ENCODE measurements at regions not wholly inside any gene's neighbourhood (a gene's known extent, or its start where the extent isn't known, plus 50 kb on each side); places are given as distances from the start of the nearest gene placed in this dataset.

DNA sequence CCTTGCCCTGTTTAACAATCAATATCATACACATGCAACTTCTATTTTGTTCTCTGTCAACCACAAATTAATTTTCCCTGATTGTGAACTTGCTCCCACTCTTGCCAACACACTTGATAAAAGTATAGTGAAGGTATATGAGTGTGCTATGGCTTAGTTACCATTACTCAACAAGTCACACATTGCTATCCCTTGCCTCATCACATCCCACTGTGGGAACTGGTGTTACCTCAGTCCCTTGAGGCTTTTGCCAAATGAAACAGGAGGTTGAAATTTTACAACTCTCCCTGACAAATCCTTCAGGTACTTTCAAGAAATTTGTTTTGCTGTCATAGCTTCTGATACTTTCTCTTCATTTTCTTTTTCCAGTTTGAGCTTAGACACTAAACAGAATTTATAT lies 472.5 kb upstream of the SEMA3D start:
- no peak overlapping the region for H2AFZ ChIP-seq (ENCODE audit: low read depth, low read length, poor library complexity, severe bottlenecking)
- POLR2A ChIA-PET = no interaction called here
- no peaks in the 10 kb centered on the region for H3K4me1 ChIP-seq (ENCODE audit: control insufficient read depth in 1 of 2, insufficient read depth in 2 of 2, low read length in 2 of 2)
- no peak for TF ChIP-seq EZH2phosphoT487 (IDR thresholded peaks at IDR 0.05; ENCODE audit: borderline replicate concordance)
- TF ChIP-seq YY1 (IDR thresholded peaks at IDR 0.05; ENCODE audit: extremely low read depth, insufficient replicate concordance, low read depth, low read length) = no peak
- no peak for TF ChIP-seq FOSL1 (IDR thresholded peaks at IDR 0.05; ENCODE audit: low read depth)
- TF ChIP-seq RAD21 (IDR thresholded peaks at IDR 0.05; ENCODE audit: low read depth) = no peak
- no peak for TF ChIP-seq EGR1 (IDR thresholded peaks at IDR 0.05; ENCODE audit: low read depth)
- TF ChIP-seq ZNF274 (IDR thresholded peaks at IDR 0.05; ENCODE audit: low read depth, low read length) = no peak
- BruUV-seq (replicated peaks) = no TSS peak
- DNase-seq (ENCODE audit: low read depth, low spot score) (no peak), ATAC-seq (no peak)
- no peaks in the 10 kb centered on the region for H3K9me3 ChIP-seq (ENCODE audit: control insufficient read depth in 1 of 2, insufficient read depth in 1 of 2, low read depth in 1 of 2, low read length in 2 of 2)
- RAD21 ChIA-PET (ENCODE audit: low non-redundant PET in 1 of 2, low total read pairs in 2 of 2, uncharacterized antibody in 2 of 2, unreplicated experiment in 2 of 2) = no interaction called here
- intact Hi-C loops (cut with micrococcal nuclease) = no loop called here
- H3K79me2 ChIP-seq (ENCODE audit: insufficient read depth, low read length) = no peaks in the 10 kb centered on the region
- H4K20me1 ChIP-seq (ENCODE audit: insufficient read depth) = no peaks in the 10 kb centered on the region
- no peak overlapping the region for H3K9ac ChIP-seq (ENCODE audit: low read length)
- H3K9me2 ChIP-seq (ENCODE audit: insufficient read depth) = no peaks in the 10 kb centered on the region
- CTCF ChIA-PET = no interaction called here
- no peak overlapping the region for H3K27ac ChIP-seq (ENCODE audit: low read depth, low read length)
- H3K4me3 ChIP-seq (replicated peaks in 1 of 2; ENCODE audit: low read depth in 1 of 2, low read length in 2 of 2) = no peak overlapping the region
- no peaks in the 10 kb centered on the region for H3K36me3 ChIP-seq (ENCODE audit: control insufficient read depth in 1 of 2, insufficient read depth in 2 of 2, low read length in 2 of 2)
- no peaks in the 10 kb centered on the region for H3K27me3 ChIP-seq (ENCODE audit: insufficient read depth, low read length)
- no peak overlapping the region for H3K4me2 ChIP-seq (ENCODE audit: low read length)

DNA sequence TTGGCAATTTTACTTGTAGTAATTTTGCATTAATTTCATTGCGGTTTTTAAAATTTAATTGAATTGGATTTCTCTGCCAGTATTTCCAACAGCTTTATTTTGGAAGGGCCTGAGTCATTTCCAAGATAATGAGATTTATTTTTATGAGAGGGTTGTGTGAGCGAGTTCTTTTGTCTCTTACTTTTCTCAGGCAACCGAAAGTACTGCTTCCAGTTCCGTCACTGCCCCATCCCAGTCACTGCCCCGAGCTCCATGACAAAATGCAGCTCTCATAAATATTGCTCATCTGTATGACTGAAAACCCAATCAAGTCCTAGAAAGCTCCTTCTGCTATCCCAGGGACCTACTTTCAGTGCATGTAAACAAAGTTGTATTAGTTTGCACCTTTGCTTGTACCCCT lies 468.4 kb upstream of the SEMA3D start:
- RAD21 ChIA-PET (ENCODE audit: low non-redundant PET in 1 of 2, low total read pairs in 2 of 2, uncharacterized antibody in 2 of 2, unreplicated experiment in 2 of 2) = no interaction called here
- Histone ChIP-seq H3K9me3 (ENCODE audit: control insufficient read depth in 1 of 2, insufficient read depth in 1 of 2, low read depth in 1 of 2, low read length in 2 of 2) (no peaks in the 10 kb centered on the region), H3K9me2 (ENCODE audit: insufficient read depth) (no peaks in the 10 kb centered on the region), H3K36me3 (ENCODE audit: control insufficient read depth in 1 of 2, insufficient read depth in 2 of 2, low read length in 2 of 2) (no peaks in the 10 kb centered on the region), H3K4me3 (replicated peaks in 1 of 2; ENCODE audit: low read depth in 1 of 2, low read length in 2 of 2) (no peak overlapping the region), H3K9ac (ENCODE audit: low read length) (no peak overlapping the region), H2AFZ (ENCODE audit: low read depth, low read length, poor library complexity, severe bottlenecking) (no peak overlapping the region), H4K20me1 (ENCODE audit: insufficient read depth) (no peaks in the 10 kb centered on the region), H3K4me2 (ENCODE audit: low read length) (no peak overlapping the region), H3K4me1 (ENCODE audit: control insufficient read depth in 1 of 2, insufficient read depth in 2 of 2, low read length in 2 of 2) (no peaks in the 10 kb centered on the region), H3K27ac (ENCODE audit: low read depth, low read length) (no peak overlapping the region), H3K79me2 (ENCODE audit: insufficient read depth, low read length) (no peaks in the 10 kb centered on the region), H3K27me3 (ENCODE audit: insufficient read depth, low read length) (no peaks in the 10 kb centered on the region)
- TF ChIP-seq ELF1 (IDR thresholded peaks at IDR 0.05; ENCODE audit: borderline replicate concordance, low read depth) (no peak), RAD21 (IDR thresholded peaks at IDR 0.05; ENCODE audit: low read depth) (no peak), POLR2AphosphoS5 (IDR thresholded peaks at IDR 0.05; ENCODE audit: low read depth, low read length) (no peak), EZH2 (IDR thresholded peaks at IDR 0.05) (no peak), YY1 (IDR thresholded peaks at IDR 0.05; ENCODE audit: extremely low read depth, insufficient replicate concordance, low read depth, low read length) (no peak)
- TF ChIP-seq, protein P1, sequence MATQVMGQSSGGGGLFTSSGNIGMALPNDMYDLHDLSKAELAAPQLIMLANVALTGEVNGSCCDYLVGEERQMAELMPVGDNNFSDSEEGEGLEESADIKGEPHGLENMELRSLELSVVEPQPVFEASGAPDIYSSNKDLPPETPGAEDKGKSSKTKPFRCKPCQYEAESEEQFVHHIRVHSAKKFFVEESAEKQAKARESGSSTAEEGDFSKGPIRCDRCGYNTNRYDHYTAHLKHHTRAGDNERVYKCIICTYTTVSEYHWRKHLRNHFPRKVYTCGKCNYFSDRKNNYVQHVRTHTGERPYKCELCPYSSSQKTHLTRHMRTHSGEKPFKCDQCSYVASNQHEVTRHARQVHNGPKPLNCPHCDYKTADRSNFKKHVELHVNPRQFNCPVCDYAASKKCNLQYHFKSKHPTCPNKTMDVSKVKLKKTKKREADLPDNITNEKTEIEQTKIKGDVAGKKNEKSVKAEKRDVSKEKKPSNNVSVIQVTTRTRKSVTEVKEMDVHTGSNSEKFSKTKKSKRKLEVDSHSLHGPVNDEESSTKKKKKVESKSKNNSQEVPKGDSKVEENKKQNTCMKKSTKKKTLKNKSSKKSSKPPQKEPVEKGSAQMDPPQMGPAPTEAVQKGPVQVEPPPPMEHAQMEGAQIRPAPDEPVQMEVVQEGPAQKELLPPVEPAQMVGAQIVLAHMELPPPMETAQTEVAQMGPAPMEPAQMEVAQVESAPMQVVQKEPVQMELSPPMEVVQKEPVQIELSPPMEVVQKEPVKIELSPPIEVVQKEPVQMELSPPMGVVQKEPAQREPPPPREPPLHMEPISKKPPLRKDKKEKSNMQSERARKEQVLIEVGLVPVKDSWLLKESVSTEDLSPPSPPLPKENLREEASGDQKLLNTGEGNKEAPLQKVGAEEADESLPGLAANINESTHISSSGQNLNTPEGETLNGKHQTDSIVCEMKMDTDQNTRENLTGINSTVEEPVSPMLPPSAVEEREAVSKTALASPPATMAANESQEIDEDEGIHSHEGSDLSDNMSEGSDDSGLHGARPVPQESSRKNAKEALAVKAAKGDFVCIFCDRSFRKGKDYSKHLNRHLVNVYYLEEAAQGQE (IDR thresholded peaks at IDR 0.05; ENCODE audit: low read depth) = no peak
- CTCF ChIA-PET = no interaction called here
- POLR2A ChIA-PET = no interaction called here
- ATAC-seq (no peak), DNase-seq (ENCODE audit: low read depth, low spot score) (no peak)
- intact Hi-C loops (cut with micrococcal nuclease) = no loop called here
- no TSS peak for BruUV-seq (replicated peaks)
